T-helper 1 cell (primary cell): ENCODE measurements at regions not wholly inside any gene's neighbourhood (a gene's known extent, or its start where the extent isn't known, plus 50 kb on each side); places are given as distances from the start of the nearest gene placed in this dataset.

Source experiments
- DNase-seq, 5 donors: peaks; one replicate each; pipeline ENCODE4 v3.0.0-alpha.2; 2012 to 2020

GRCh38 chr2:220064111-220065030 is 436.9 kb downstream of the SLC4A3 start:
- DNase-seq, result no peak

GRCh38 chr2:220065581-220065980 is 438.2 kb downstream of the SLC4A3 start:
- no peak for DNase-seq

GRCh38 chr2:220068846-220069245 is 441.4 kb downstream of the SLC4A3 start:
- no peak for DNase-seq

DNA sequence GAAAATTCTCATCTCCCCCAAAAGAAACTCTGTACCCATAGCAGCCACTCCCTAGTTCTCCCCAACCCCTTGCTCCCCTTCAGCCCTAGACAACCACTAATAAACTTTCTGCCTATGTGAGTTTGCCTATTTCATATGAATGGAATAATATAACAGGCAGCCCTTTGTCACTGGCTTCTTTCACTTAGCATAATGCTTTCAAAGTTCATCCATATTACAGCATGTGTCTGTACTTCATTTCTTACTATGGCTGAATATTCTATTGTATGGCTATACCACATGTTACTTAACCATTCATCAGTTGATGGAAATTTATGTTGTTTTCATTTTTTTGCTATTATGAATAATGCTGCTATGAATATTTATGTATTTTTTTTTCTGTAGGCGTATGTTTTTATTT is 442.9 kb downstream of the SLC4A3 start:
- no peak for DNase-seq

DNA sequence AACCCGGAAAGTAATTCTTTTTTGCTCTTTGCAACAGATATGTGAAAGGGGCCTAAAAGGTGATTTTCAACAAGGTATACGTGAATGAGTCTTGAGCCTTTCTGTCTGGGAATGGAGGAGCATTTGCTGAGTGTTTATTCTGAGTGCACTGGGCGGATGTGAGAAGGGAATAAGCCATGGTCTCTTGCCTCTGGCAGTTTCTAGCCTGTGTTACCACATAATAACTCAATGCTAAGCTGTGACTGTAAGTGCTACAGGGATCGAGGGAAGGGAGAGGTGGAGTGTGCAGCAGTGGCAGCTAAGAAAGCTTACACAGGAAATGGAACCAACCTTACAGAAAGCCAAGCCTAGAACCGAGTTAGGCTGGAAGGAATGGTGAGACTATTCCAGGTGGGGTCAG is 444.3 kb downstream of the SLC4A3 start:
- no peak for DNase-seq

- no peak for DNase-seq
These were observed 445.3 kb downstream of the SLC4A3 start for GRCh38 chr2:220072669-220073220.

DNA sequence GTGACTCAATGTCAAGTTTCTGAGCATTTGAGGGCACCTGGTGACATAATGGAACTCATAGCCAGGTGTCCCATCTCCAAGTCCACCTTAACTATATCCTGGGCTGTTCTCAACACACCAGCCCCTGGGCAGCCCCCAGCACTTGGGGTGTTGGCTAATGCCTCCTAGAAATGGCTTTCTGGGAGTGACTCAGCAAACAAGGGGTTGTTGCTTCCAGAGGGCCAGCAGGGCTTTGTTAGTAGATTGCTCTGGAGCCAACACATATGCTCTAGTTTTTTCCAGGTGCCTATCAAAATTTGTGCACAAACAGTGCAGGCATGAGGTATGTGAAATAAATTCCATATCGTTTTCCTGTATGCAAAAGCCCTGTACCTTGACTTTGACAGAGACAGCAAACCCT is 448.4 kb downstream of the SLC4A3 start:
- no peak for DNase-seq

DNA sequence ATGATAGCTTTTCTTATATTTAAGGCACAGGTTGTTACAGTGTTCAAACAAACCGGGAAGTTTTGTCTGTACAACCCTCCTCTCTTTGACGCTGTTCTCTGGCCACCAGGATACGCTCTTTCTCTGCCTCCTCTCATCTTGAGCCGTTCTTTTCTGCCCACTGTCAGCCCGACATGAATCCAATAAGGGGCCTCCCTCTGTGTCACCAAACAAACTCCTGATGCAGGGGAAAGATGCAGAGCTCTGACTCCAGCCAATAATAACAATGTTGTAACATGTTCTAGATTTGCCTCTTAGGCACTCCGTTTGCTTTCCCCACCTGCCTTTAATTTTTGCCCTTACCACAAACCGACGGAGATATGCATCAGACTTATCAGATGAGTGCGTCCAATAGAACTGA is 449.3 kb downstream of the SLC4A3 start:
- DNase-seq, result no peak

- DNase-seq, result no peak
These were observed 450.1 kb downstream of the SLC4A3 start for GRCh38 chr2:220077488-220077887.

- DNase-seq, result no peak
These were observed 451.0 kb downstream of the SLC4A3 start for GRCh38 chr2:220078439-220078838.

GRCh38 chr2:220079595-220079994 is 452.2 kb downstream of the SLC4A3 start:
- no peak for DNase-seq

DNA sequence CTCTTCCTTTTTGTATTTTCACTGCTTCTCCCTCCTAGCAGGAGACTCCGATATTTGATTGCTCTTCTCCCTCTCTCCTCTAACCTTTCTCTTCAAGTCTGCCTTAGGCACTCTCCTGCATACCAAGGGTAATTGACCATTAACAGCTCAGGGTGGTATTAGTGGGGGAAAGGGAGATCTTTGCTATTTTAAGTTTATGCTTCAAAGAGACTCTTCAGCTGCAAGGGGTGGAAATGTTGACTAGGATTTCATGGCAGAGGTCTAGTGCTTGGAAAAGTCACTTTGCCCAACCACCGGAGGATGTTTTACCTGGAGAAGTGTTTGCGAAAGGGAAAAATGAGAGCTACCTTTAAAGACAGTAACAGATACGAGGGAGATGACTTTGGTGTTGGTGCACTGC is 453.7 kb downstream of the SLC4A3 start:
- DNase-seq, result no peak

DNA sequence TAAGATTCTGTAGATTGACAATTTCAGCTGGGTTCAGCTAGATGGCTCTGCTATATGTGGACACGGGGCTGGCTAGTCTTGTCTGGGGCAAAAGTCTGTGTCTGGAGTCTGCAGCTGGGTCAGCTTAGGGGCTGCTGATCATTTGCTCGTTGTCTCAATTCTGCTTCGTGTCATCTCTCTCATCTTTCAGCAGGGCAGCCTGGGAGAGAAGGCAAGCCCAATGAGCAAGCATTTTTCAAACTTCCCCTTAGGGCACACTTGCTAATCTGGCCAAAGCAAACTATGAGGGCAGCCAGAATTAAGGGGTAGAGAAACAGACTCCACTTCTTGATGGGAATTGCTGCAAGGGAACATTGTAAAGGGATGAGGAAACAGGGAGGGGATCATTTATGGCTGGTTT is 462.6 kb downstream of the SLC4A3 start:
- DNase-seq, result no peak

- no peak for DNase-seq
These were observed 469.0 kb downstream of the SLC4A3 start for GRCh38 chr2:220096406-220096805.

- no peak for DNase-seq
These were observed 474.6 kb downstream of the SLC4A3 start for GRCh38 chr2:220101980-220102379.

- no peak for DNase-seq
These were observed 476.2 kb downstream of the SLC4A3 start for GRCh38 chr2:220103596-220103995.

GRCh38 chr2:220104871-220105351 is 477.5 kb downstream of the SLC4A3 start:
- no peak for DNase-seq

GRCh38 chr2:220106065-220106464 is 478.6 kb downstream of the SLC4A3 start:
- no peak for DNase-seq

DNA sequence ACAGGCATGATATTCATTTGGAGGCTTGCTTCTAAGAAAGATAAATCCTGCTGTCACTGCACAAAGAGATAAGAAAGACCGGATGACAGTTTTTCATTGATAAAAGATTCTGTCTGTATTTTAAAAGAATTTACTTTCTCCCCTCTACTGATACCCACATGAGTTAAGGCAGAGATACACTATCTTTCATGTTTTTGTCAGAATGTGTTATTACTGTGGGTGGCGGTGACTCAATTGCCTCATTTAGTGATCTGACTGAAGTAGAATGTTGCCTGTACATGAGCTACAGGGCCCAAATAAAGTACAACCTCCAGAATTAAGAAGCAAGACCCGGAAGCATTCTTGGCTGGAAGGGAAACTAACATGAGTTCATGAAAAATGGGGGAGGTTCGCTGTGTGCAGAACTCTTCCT is 480.0 kb downstream of the SLC4A3 start:
- DNase-seq, result no peak

- DNase-seq, result no peak
These were observed 487.0 kb downstream of the SLC4A3 start for GRCh38 chr2:220114443-220114842.

DNA sequence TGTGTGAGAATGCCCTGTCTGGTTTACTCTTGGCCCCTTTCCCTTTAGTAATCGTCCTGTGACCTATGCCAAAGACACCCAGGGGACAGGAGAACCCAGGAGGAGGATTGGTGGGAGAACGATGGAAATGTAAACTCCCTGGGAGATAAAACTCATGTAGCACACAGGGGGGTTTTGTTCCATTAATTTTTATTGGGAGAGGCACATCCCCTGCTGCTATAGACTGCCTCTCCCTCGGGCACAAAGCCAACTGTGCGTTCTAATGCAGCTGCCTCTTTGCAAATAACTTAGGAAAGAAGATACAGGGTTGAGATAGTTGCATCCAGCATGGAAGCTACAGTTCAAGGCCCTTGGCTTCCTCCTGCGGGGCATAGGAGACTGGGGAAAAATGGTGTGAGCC is 489.6 kb downstream of the SLC4A3 start:
- DNase-seq, result no peak

GRCh38 chr2:220120041-220120440 is 492.6 kb downstream of the SLC4A3 start:
- no peak for DNase-seq

DNA sequence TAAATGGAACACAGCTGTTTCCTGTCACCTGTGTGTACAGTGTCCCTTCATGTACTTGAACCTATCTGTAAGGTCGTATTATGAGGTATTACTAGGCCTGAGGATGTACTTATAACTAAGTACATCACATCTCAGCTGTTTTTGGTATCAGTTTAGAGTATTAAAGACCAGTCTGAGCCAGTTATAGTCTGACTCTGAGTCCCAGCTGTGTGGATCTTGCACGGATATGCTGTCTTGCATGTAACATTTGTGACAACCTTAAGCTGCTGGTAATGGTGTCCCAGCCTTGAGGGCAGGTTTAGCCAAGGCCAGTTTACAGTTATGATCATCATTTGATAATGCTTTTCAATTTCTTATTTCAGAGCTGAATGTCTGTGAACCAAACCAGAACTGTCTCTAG is 496.3 kb downstream of the SLC4A3 start:
- DNase-seq, result no peak

DNA sequence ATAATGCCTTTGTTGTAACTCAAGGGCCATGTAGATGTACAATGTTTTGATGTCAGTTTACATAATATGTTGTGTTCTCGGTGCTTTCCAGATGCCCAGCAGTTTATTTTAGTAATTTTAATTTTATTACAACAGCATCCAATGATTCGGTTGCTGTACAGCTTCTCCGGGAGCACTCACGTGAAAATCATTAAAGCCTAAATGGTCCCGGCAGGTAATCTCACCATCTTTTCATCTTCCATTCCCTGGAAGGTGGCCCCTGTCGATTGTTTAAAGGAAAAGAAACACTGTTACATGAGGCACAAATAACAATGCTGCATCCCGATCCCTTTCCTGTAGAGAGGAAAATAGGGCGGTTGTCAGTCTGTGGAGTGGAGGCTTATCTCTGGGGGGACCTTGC is 498.1 kb downstream of the SLC4A3 start:
- no peak for DNase-seq
